ENCODE measurements at regions not wholly inside any gene's neighbourhood (a gene's known extent, or its start where the extent isn't known, plus 50 kb on each side); places are given as distances from the start of the nearest gene placed in this dataset.

DNA sequence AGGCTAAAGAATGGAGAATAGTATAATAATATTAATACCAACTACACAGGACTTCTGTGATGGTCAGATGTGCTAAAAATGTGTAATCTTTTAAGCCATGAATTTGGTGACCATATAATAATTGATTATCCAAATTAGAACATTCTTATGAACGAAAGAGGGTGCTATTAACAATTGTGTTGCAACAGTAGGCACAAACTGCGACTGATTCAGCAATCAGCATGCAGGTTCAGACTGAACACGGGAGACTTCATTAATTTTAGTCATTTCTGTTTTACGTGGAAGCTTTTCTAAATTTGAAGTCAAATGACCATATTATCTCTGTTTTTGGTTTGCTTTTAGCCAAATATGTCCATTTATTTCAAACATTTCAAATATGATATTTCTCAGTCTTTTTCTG is 54.6 kb upstream of the CHST9 start:
- TF ChIP-seq, protein P1, sequence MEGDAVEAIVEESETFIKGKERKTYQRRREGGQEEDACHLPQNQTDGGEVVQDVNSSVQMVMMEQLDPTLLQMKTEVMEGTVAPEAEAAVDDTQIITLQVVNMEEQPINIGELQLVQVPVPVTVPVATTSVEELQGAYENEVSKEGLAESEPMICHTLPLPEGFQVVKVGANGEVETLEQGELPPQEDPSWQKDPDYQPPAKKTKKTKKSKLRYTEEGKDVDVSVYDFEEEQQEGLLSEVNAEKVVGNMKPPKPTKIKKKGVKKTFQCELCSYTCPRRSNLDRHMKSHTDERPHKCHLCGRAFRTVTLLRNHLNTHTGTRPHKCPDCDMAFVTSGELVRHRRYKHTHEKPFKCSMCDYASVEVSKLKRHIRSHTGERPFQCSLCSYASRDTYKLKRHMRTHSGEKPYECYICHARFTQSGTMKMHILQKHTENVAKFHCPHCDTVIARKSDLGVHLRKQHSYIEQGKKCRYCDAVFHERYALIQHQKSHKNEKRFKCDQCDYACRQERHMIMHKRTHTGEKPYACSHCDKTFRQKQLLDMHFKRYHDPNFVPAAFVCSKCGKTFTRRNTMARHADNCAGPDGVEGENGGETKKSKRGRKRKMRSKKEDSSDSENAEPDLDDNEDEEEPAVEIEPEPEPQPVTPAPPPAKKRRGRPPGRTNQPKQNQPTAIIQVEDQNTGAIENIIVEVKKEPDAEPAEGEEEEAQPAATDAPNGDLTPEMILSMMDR (IDR thresholded peaks at IDR 0.05; ENCODE audit: low read depth, low read length) = no peak
- no peak overlapping the region for H3K4me3 ChIP-seq (ENCODE audit: low read depth, low read length)

DNA sequence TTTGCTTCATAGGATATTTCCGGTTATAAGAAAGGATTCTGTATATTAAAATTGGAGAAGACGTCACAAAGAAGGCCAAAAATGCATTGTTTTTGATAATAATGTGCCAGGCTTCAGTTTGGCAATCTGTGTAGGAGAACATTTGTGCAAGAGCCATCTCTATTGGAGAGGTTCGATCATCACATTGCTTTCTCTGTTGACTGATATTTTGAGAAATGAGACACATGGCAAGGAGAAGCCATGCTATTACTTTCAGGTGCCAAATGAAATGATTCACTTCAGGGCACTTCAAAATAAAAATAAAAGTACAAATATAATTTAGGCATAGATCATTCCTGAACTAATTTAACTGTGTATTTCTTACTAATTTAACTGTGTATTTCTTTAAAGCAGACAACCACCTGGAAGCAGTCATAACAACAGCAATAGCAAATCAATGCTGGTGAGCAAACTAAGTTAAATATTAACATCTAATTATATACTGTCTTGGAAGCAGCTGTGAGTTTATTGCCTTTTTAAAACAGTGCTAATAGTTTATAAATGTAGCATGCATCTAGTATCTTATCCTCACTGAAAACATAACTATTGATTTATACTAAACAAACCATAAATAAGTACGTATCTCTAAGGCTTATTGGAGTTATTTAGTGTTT is 50.2 kb upstream of the CHST9 start:
- H3K4me3 ChIP-seq (ENCODE audit: low read depth, low read length) = no peak overlapping the region
- TF ChIP-seq, protein P1 (IDR thresholded peaks at IDR 0.05; ENCODE audit: low read depth, low read length) = no peak

All from WI38 (cell line).